Activated T-helper 2 cell treated with anti-CD3 and anti-CD28 coated beads, Interferon-gamma antibody, Interleukin-2, Interleukin-4, amounts not matched to agents 10 μg/mL and 5 μg/mL and 100 μg/mL, durations not matched to agents 14 hours and 24 hours and 36 hours (primary cell): ENCODE measurements at regions not wholly inside any gene's neighbourhood (a gene's known extent, or its start where the extent isn't known, plus 50 kb on each side); places are given as distances from the start of the nearest gene placed in this dataset.

Experiments used
- DNase-seq: peaks from one replicate; pipeline ENCODE4 v3.0.0; 2021; ENCODE audit warnings: low spot score
- H3K27ac Mint-ChIP-seq: one replicate; pipeline ENCODE4 v1.8.0; 2021; ENCODE audit warnings: mixed read lengths
- H3K27me3 Mint-ChIP-seq: one replicate; pipeline ENCODE4 v1.8.0; 2021; ENCODE audit warnings: low read depth, mixed read lengths
- H3K36me3 Mint-ChIP-seq: one replicate; pipeline ENCODE4 v1.8.0; 2021; ENCODE audit warnings: low read depth, mixed read lengths
- H3K4me1 Mint-ChIP-seq: one replicate; pipeline ENCODE4 v1.8.0; 2021; ENCODE audit warnings: low read depth, mixed read lengths
- H3K4me3 Mint-ChIP-seq: one replicate; pipeline ENCODE4 v1.8.0; 2021; ENCODE audit warnings: low read depth, mild to moderate bottlenecking, moderate library complexity, mixed read lengths
- H3K9me3 Mint-ChIP-seq: one replicate; pipeline ENCODE4 v1.8.0; 2021; ENCODE audit warnings: mixed read lengths
- intact Hi-C: fragments of 100-400 bp; cut with micrococcal nuclease; formaldehyde crosslinking; loops from one replicate; pipeline ENCODE4 v1.15.1; 2023

GRCh38 chr13:50156140-50156539 lies 140.9 kb downstream of the KCNRG start:
- H3K9me3 Mint-ChIP-seq, result no peaks in the 10 kb centered on the region
- DNase-seq, result no peak
- H3K27ac Mint-ChIP-seq, result no peak overlapping the region
- intact Hi-C loops, result no loop called here
- H3K4me1 Mint-ChIP-seq, result peaks cover 7% of the 10 kb centered on the region
- H3K4me3 Mint-ChIP-seq, result no peak overlapping the region
- peaks cover 63% of the 10 kb centered on the region for H3K27me3 Mint-ChIP-seq
- no peaks in the 10 kb centered on the region for H3K36me3 Mint-ChIP-seq

- Mint-ChIP-seq H3K27me3 (peaks cover 59% of the 10 kb centered on the region), H3K9me3 (no peaks in the 10 kb centered on the region), H3K4me1 (peaks cover 7% of the 10 kb centered on the region), H3K36me3 (no peaks in the 10 kb centered on the region), H3K27ac (no peak overlapping the region), H3K4me3 (no peak overlapping the region)
- no peak for DNase-seq
- intact Hi-C loops, result no loop called here
These were observed 141.4 kb downstream of the KCNRG start for GRCh38 chr13:50156561-50157127.

GRCh38 chr13:50158385-50159165 lies 143.3 kb downstream of the KCNRG start:
- H3K9me3 Mint-ChIP-seq, result no peaks in the 10 kb centered on the region
- no peak for DNase-seq
- H3K4me1 Mint-ChIP-seq, result no peaks in the 10 kb centered on the region
- H3K4me3 Mint-ChIP-seq, result no peak overlapping the region
- peaks cover 54% of the 10 kb centered on the region for H3K27me3 Mint-ChIP-seq
- intact Hi-C loops, result no loop called here
- H3K27ac Mint-ChIP-seq, result no peak overlapping the region
- H3K36me3 Mint-ChIP-seq, result no peaks in the 10 kb centered on the region

GRCh38 chr13:50159607-50160006 lies 144.4 kb downstream of the KCNRG start:
- intact Hi-C loops, result no loop called here
- no peak overlapping the region for H3K4me3 Mint-ChIP-seq

GRCh38 chr13:50161052-50161451 lies 145.8 kb downstream of the KCNRG start:
- H3K4me1 Mint-ChIP-seq, result no peaks in the 10 kb centered on the region
- H3K4me3 Mint-ChIP-seq, result no peak overlapping the region
- H3K9me3 Mint-ChIP-seq, result peaks cover under 1% of the 10 kb centered on the region
- intact Hi-C loops, result no loop called here
- H3K27ac Mint-ChIP-seq, result no peak overlapping the region
- no peaks in the 10 kb centered on the region for H3K36me3 Mint-ChIP-seq
- peaks cover 50% of the 10 kb centered on the region for H3K27me3 Mint-ChIP-seq
- DNase-seq, result no peak

More at GRCh38 chr13:50159607-50160006, 144.4 kb downstream of the KCNRG start:
- H3K4me1 Mint-ChIP-seq, result no peaks in the 10 kb centered on the region
- no peaks in the 10 kb centered on the region for H3K9me3 Mint-ChIP-seq
- no peak overlapping the region for H3K27ac Mint-ChIP-seq
- DNase-seq, result no peak
- H3K36me3 Mint-ChIP-seq, result no peaks in the 10 kb centered on the region
- H3K27me3 Mint-ChIP-seq, result peaks cover 58% of the 10 kb centered on the region

GRCh38 chr13:50162001-50162400 lies 146.8 kb downstream of the KCNRG start:
- Mint-ChIP-seq H3K9me3 (peaks cover 4% of the 10 kb centered on the region), H3K27ac (no peak overlapping the region), H3K27me3 (peaks cover 47% of the 10 kb centered on the region), H3K36me3 (no peaks in the 10 kb centered on the region), H3K4me3 (no peak overlapping the region), H3K4me1 (no peaks in the 10 kb centered on the region)
- DNase-seq, result no peak
- intact Hi-C loops, result no loop called here

GRCh38 chr13:50162567-50162966 lies 147.3 kb downstream of the KCNRG start:
- no peaks in the 10 kb centered on the region for H3K36me3 Mint-ChIP-seq
- intact Hi-C loops, result no loop called here
- peaks cover 4% of the 10 kb centered on the region for H3K4me1 Mint-ChIP-seq
- no peak for DNase-seq
- peaks cover 4% of the 10 kb centered on the region for H3K9me3 Mint-ChIP-seq
- no peak overlapping the region for H3K4me3 Mint-ChIP-seq
- H3K27ac Mint-ChIP-seq, result no peak overlapping the region
- H3K27me3 Mint-ChIP-seq, result peaks cover 49% of the 10 kb centered on the region

- DNase-seq, result no peak
- H3K27me3 Mint-ChIP-seq, result peaks cover 36% of the 10 kb centered on the region
- peaks cover 4% of the 10 kb centered on the region for H3K9me3 Mint-ChIP-seq
- no peak overlapping the region for H3K27ac Mint-ChIP-seq
- H3K4me3 Mint-ChIP-seq, result no peak overlapping the region
- no peaks in the 10 kb centered on the region for H3K36me3 Mint-ChIP-seq
- H3K4me1 Mint-ChIP-seq, result peaks cover 6% of the 10 kb centered on the region
- intact Hi-C loops, result no loop called here
These were observed 152.1 kb downstream of the KCNRG start for GRCh38 chr13:50167224-50167947.

- intact Hi-C loops, result no loop called here
- Mint-ChIP-seq H3K36me3 (no peaks in the 10 kb centered on the region), H3K27me3 (peaks cover 36% of the 10 kb centered on the region), H3K4me1 (peaks cover 6% of the 10 kb centered on the region), H3K27ac (no peak overlapping the region), H3K4me3 (no peak overlapping the region), H3K9me3 (peaks cover 4% of the 10 kb centered on the region)
- DNase-seq, result no peak
These were observed 152.7 kb downstream of the KCNRG start for GRCh38 chr13:50167967-50168366.

- DNase-seq, result no peak
- H3K27me3 Mint-ChIP-seq, result peaks cover 35% of the 10 kb centered on the region
- H3K4me1 Mint-ChIP-seq, result peaks cover 6% of the 10 kb centered on the region
- H3K4me3 Mint-ChIP-seq, result no peak overlapping the region
- peaks cover 4% of the 10 kb centered on the region for H3K9me3 Mint-ChIP-seq
- H3K36me3 Mint-ChIP-seq, result no peaks in the 10 kb centered on the region
- intact Hi-C loops, result no loop called here
- H3K27ac Mint-ChIP-seq, result no peak overlapping the region
These were observed 153.5 kb downstream of the KCNRG start for GRCh38 chr13:50168786-50169185.

GRCh38 chr13:50170447-50171037 lies 155.3 kb downstream of the KCNRG start:
- intact Hi-C loops, result no loop called here
- no peak overlapping the region for H3K4me3 Mint-ChIP-seq
- no peaks in the 10 kb centered on the region for H3K36me3 Mint-ChIP-seq

GRCh38 chr13:50171590-50172282 lies 156.5 kb downstream of the KCNRG start:
- peaks cover 50% of the 10 kb centered on the region for H3K27me3 Mint-ChIP-seq
- H3K9me3 Mint-ChIP-seq, result no peaks in the 10 kb centered on the region
- DNase-seq, result no peak
- intact Hi-C loops, result no loop called here
- no peak overlapping the region for H3K4me3 Mint-ChIP-seq
- H3K27ac Mint-ChIP-seq, result no peak overlapping the region
- H3K4me1 Mint-ChIP-seq, result peaks cover 6% of the 10 kb centered on the region
- no peaks in the 10 kb centered on the region for H3K36me3 Mint-ChIP-seq

More at GRCh38 chr13:50170447-50171037, 155.3 kb downstream of the KCNRG start:
- peaks cover 6% of the 10 kb centered on the region for H3K4me1 Mint-ChIP-seq
- no peak overlapping the region for H3K27ac Mint-ChIP-seq
- peaks cover 4% of the 10 kb centered on the region for H3K9me3 Mint-ChIP-seq
- peaks cover 47% of the 10 kb centered on the region for H3K27me3 Mint-ChIP-seq
- no peak for DNase-seq
